ENCODE measurements at regions not wholly inside any gene's neighbourhood (a gene's known extent, or its start where the extent isn't known, plus 50 kb on each side); places are given as distances from the start of the nearest gene placed in this dataset.

DNA sequence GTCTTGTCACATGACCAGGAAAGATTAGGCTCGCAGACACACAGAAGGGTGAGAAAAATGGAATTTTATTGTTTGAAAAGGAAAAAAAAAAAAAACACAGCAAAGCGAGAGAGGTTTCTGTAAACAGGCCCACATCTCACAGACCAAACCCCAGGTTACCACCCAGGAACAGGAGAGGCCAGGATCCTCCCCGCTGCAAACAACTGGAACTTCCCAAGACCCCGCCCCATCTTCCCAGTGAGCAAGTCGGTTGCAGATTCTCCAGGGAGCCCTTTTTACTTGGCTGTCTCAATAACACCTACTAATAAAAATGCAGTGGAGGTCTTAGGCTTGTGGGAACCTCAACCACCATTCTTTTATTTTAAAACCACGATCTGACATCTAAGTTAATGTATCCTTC, 84.7 kb upstream of the ETS2 start:
- TF ChIP-seq POLR2AphosphoS5 (IDR thresholded peaks at IDR 0.05; ENCODE audit: borderline replicate concordance, low read depth, low read length) (no peak), EZH2 (IDR thresholded peaks at IDR 0.05) (no peak)
